ENCODE measurements at regions not wholly inside any gene's neighbourhood (a gene's known extent, or its start where the extent isn't known, plus 50 kb on each side); places are given as distances from the start of the nearest gene placed in this dataset.

- no peak for TF ChIP-seq ZBTB7A (IDR thresholded peaks at IDR 0.05; ENCODE audit: low read depth)
- TF ChIP-seq YY1 (IDR thresholded peaks at IDR 0.05; ENCODE audit: low read depth): no peak
These were observed 380.5 kb downstream of the RASEF start for GRCh38 chr9:82682431-82682830.

All from Ishikawa (cell line).